Common myeloid progenitor, CD34-positive (primary cell): ENCODE measurements at regions not wholly inside any gene's neighbourhood (a gene's known extent, or its start where the extent isn't known, plus 50 kb on each side); places are given as distances from the start of the nearest gene placed in this dataset.

Source experiments
- CTCF ChIA-PET: fragments of 350-600 bp; sonication (Branson Sonifier 250); formaldehyde crosslinking; loops from one replicate; lab custom pipeline; 2021; ENCODE audit warnings: antibody characterized with exemption; lab: Charles Lee
- POLR2A ChIA-PET: fragments of 350-600 bp; sonication (Branson Sonifier 250); formaldehyde crosslinking; loops from one replicate; lab custom pipeline; 2021; ENCODE audit warnings: antibody characterized with exemption; lab: Charles Lee
- DNase-seq, 3 donors: peaks; one replicate each; pipeline versions ENCODE4 v3.0.0 to v3.0.0-alpha.2; 2013
- H3K27ac ChIP-seq, 2 experiments: 1 replicate in 1 of 2; 2 replicates in 1 of 2; pipeline ENCODE4 v1.7.0; 2013; ENCODE audit warnings: inconsistent platforms in 2 of 2, low read length in 2 of 2, mild to moderate bottlenecking in 2 of 2, low read depth in 1 of 2, moderate library complexity in 1 of 2; ENCODE audit not compliant: severe bottlenecking in 2 of 2, insufficient read depth in 1 of 2, poor library complexity in 1 of 2
- H3K27me3 ChIP-seq, 5 experiments: replicated peaks in 2 of 5; 1 replicate in 3 of 5; 2 replicates in 2 of 5; pipeline versions ENCODE4 v1.6.1 to v1.7.0; 2013; ENCODE audit warnings: low read length in 4 of 5, mild to moderate bottlenecking in 2 of 5, moderate library complexity in 2 of 5, inconsistent platforms in 1 of 5; ENCODE audit not compliant: insufficient read depth in 5 of 5, control insufficient read depth in 4 of 5
- H3K36me3 ChIP-seq, 4 experiments: 1 replicate in 2 of 4; 2 replicates in 2 of 4; pipeline versions ENCODE4 v1.6.1 to v1.7.0; 2013; ENCODE audit warnings: low read length in 3 of 4, control low read depth in 1 of 4, mild to moderate bottlenecking in 1 of 4; ENCODE audit not compliant: control insufficient read depth in 4 of 4, insufficient read depth in 4 of 4
- H3K4me1 ChIP-seq, 4 experiments: 1 replicate in 3 of 4; 2 replicates in 1 of 4; pipeline versions ENCODE4 v1.6.1 to v1.7.1; 2013; ENCODE audit warnings: low read length in 3 of 4, mild to moderate bottlenecking in 3 of 4, control low read depth in 1 of 4, inconsistent platforms in 1 of 4, moderate library complexity in 1 of 4; ENCODE audit not compliant: control insufficient read depth in 4 of 4, insufficient read depth in 4 of 4; ENCODE audit errors: control extremely low read depth in 1 of 4
- H3K4me3 ChIP-seq, 7 experiments: 1 replicate in 4 of 7; 2 replicates in 3 of 7; pipeline versions ENCODE4 v1.5.1 to v1.7.0; 2013; ENCODE audit warnings: mild to moderate bottlenecking in 7 of 7, low read length in 6 of 7, moderate library complexity in 6 of 7, inconsistent platforms in 2 of 7, low read depth in 2 of 7, control low read depth in 1 of 7; ENCODE audit not compliant: insufficient read depth in 4 of 7, control insufficient read depth in 1 of 7; ENCODE audit errors: extremely low read depth in 1 of 7
- H3K9me3 ChIP-seq, 5 experiments: 1 replicate in 4 of 5; 2 replicates in 1 of 5; pipeline versions ENCODE4 v1.6.1 to v1.7.1; 2013; ENCODE audit warnings: low read length in 4 of 5, mild to moderate bottlenecking in 2 of 5, inconsistent platforms in 1 of 5, low read depth in 1 of 5, moderate library complexity in 1 of 5; ENCODE audit not compliant: control insufficient read depth in 4 of 5, insufficient read depth in 2 of 5; ENCODE audit errors: control extremely low read depth in 1 of 5
- WGBS: methylation state at CpG from one replicate; pipeline ENCODE4 v1.1.5; 2013; ENCODE audit not compliant: insufficient coverage; 5-methylcytosine and 5-hydroxymethylcytosine counted together

DNA sequence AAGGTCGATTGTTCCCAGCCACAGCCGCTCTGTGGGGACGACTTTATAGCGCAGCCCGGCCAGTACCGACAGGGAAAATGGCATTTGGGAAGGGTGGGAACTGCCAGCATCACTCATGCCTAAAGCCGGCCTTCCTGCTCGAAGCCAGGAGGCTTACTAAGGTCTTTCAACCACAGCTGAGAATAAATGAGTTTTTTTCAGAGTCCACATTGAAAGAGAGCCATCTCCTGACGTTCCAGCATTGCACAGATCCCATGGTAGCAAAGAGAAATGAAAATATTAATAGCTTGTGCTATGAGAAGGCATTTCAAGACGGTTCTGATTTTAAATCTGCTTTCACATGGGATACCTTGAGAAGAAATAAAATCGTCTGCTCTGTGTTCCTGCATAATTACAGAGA lies 230.2 kb upstream of the IGF1R start:
- 88% methylated on average over 10 of the region's 11 CpGs for WGBS
- peaks cover 0 to 17% (median 11%) of the 10 kb centered on the region in 4 experiments for H3K4me1 ChIP-seq

DNA sequence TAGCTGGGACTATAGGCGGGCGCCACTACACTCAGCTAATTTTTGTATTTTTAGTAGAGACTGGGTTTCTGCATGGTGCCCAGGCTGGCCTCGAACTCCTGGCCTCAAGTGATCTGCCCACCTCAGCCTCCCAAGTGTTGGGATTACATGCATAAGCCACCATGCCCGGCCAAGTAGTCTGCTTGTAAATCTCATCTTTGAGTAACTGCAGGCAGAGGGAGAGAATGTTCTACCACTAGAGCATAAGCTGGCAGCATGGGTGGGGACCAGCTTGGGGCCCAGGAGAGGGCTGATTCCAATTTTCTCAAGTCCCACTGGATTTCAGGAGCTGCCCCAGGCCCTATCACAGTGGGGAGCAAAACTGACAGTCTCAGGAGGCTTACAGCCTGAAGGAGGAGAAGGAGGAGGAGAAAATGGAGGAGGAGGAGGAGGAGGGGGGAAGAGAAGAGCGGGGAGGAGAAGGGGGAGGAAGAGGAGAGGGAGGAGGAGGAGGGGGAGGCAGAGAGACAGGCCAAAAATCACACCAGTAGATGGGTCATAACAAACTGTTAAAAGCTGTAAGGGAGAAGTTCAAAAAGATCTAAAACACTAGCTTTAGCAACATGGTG lies 229.1 kb upstream of the IGF1R start:
- no peaks in the 10 kb centered on the region for H3K9me3 ChIP-seq
- H3K27me3 ChIP-seq: peaks cover 0 to 63% (median 28%) of the 10 kb centered on the region in 5 experiments
- H3K36me3 ChIP-seq: no peaks in the 10 kb centered on the region
- 92% methylated on average over 2 of the region's 5 CpGs for WGBS
- H3K27ac ChIP-seq: no peak overlapping the region
- no peak overlapping the region for H3K4me3 ChIP-seq
- ChIA-PET CTCF (interaction anchor here (1.0 to 6.1 kb wide), 2 partner anchors 92 to 107 kb away, joined by 4 to 42 read pairs; no protein-coding TSS in a partner anchor), POLR2A (interaction anchor here (0.7 kb wide), 1 partner anchor 151 kb away, joined by 8 read pairs; no protein-coding TSS in a partner anchor)
- peaks cover 0 to 17% (median 11%) of the 10 kb centered on the region in 4 experiments for H3K4me1 ChIP-seq
- DNase-seq: no peak

More for the DNA sequence above, 230.2 kb upstream of the IGF1R start:
- Histone ChIP-seq H3K36me3 (no peaks in the 10 kb centered on the region), H3K4me3 (no peak overlapping the region), H3K9me3 (no peaks in the 10 kb centered on the region), H3K27ac (no peak overlapping the region), H3K27me3 (peaks cover 1 to 56% (median 25%) of the 10 kb centered on the region in 5 experiments)
- no peak for DNase-seq
- POLR2A ChIA-PET: no interaction called here
- CTCF ChIA-PET: interaction anchor here (1.5 kb wide), 1 partner anchor 9 kb away, joined by 6 read pairs; no protein-coding TSS in a partner anchor

DNA sequence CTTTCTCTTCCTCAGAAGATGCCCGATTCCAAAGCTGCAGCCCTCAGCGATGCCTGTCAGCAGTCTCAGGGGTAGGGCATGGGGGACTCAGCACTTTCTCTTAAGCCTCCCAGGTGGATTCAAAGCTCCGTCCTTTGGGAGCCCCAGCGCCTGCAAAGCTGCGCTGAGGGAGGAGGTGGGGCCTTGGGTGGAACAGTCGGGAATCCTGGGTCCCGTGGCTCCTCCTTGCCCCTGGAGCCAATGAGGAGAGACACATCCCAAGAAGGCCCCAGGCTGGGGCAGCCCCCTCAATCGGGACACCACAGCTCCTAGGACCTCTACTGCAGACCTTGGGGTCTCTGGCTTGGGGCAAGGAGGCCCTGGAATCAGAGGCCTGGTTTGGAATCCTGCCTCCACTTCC lies 227.5 kb upstream of the IGF1R start:
- no peaks in the 10 kb centered on the region for H3K36me3 ChIP-seq
- ChIA-PET POLR2A (no interaction called here), CTCF (interaction anchor here (0.9 to 6.1 kb wide), 3 partner anchors 109 to 146 kb away, joined by 3 to 42 read pairs (median 5); no protein-coding TSS in a partner anchor)
- H3K27me3 ChIP-seq: peaks cover 0 to 74% (median 31%) of the 10 kb centered on the region in 5 experiments
- no peaks in the 10 kb centered on the region for H3K9me3 ChIP-seq
- WGBS: 17% methylated on average over 7 of the region's 8 CpGs
- no peak overlapping the region for H3K27ac ChIP-seq
- DNase-seq: no peak
- peaks cover 0 to 17% (median 11%) of the 10 kb centered on the region in 4 experiments for H3K4me1 ChIP-seq
- peak overlapping the region in 1 of 7 experiments; percentile 6 for H3K4me3 ChIP-seq

DNA sequence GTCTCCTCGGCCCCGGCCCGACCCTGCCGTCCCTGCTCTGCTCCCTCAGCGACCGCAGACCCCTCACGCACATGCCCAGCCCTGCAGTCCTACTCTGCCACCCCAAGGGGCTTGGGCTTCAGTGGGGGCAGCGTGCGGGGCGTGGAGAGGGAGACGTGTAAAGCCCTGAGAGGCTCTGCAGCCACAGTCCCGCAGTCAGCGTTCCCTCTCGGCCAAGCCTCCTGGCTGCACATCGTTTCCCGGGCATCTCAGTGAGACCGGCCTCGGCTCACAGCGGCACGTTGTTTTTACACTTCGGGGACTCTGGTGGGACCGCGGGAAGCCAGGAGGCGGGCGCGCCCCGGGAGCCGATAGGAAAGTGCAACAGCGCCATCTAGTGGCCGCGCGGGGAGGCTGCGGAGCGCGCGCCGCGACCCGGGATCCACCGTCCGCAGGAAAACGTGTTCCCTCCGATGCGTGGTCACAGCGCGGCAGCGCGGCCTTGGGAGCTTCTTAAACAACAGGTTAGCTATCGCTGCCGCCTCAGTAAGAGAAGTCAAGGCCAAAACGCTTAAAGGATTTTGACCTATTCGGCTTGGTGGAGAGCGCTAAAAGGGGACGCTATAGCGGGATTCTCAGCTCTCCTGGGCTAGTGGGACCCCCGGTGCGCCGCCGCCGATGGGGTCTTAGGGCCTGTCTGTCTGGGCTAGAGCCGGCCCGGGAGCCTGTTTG lies 226.8 kb upstream of the IGF1R start:
- no peaks in the 10 kb centered on the region for H3K36me3 ChIP-seq
- peaks cover 0 to 81% (median 35%) of the 10 kb centered on the region in 5 experiments for H3K27me3 ChIP-seq
- H3K9me3 ChIP-seq: no peaks in the 10 kb centered on the region
- DNase-seq: peak; percentile 50 to 67 (median 65)
- peaks cover 0 to 17% (median 11%) of the 10 kb centered on the region in 4 experiments for H3K4me1 ChIP-seq
- H3K27ac ChIP-seq: no peak overlapping the region
- ChIA-PET POLR2A (no interaction called here), CTCF (interaction anchor here (0.8 to 6.1 kb wide), 8 partner anchors 10 to 525 kb away, joined by 3 to 42 read pairs (median 4); no protein-coding TSS in a partner anchor)
- peak overlapping the region in 4 of 7 experiments; percentile 19 to 56 (median 25) for H3K4me3 ChIP-seq
- 2% methylated on average over 58 of the region's 62 CpGs for WGBS

DNA sequence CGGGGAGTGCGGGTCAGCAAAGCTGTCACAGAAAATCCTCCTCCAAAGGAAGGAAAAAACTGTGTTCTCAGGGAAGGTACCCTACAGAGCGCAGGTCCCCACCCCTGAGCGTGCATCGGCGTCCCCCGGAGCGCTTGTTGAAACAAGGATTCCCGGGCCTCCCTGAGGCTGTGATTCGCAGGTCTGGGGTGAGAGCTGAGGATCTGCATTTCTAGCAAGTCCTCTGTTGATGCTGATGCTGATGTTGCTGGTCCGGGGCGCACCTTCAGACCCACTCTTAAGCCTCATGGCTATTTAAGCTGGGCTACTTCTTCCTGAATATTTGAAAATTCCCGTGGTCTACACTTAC lies 226.2 kb upstream of the IGF1R start:
- CTCF ChIA-PET: interaction anchor here (0.8 to 6.1 kb wide), 8 partner anchors 10 to 526 kb away, joined by 3 to 42 read pairs (median 4); no protein-coding TSS in a partner anchor
- POLR2A ChIA-PET: no interaction called here
- Histone ChIP-seq H3K4me1 (peaks cover 0 to 17% (median 11%) of the 10 kb centered on the region in 4 experiments), H3K4me3 (peak overlapping the region in 2 of 7 experiments; percentile 26 to 56), H3K9me3 (no peaks in the 10 kb centered on the region), H3K36me3 (no peaks in the 10 kb centered on the region), H3K27me3 (peaks cover 0 to 83% (median 35%) of the 10 kb centered on the region in 5 experiments), H3K27ac (no peak overlapping the region)
- 12% methylated on average over 11 of the region's 13 CpGs for WGBS
- no peak for DNase-seq

DNA sequence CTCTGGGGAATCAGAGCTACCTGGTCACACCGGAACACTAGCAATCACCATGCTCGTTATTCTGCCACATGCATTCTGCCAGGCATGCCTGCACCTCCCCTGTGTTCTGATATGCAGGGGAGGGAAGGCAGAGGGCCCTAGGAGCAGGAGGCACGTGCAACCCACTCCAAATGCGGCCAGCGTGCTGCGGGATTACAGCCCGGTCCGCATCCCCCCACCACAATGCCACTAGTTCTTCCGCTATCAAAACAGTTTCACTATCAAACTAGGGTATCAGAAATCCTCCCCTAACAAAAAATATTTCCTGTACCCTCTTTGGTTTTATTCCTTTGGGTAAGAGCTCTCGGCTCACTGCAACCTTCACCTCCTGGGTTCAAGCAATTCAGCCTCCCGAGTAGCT lies 223.2 kb upstream of the IGF1R start:
- Histone ChIP-seq H3K9me3 (no peaks in the 10 kb centered on the region), H3K36me3 (no peaks in the 10 kb centered on the region), H3K27me3 (peaks cover 0 to 86% (median 35%) of the 10 kb centered on the region in 5 experiments), H3K4me1 (peaks cover 0 to 25% (median 18%) of the 10 kb centered on the region in 4 experiments), H3K4me3 (no peak overlapping the region), H3K27ac (no peak overlapping the region)
- 88% methylated on average over 10 of the region's 11 CpGs for WGBS
- CTCF ChIA-PET: no interaction called here
- POLR2A ChIA-PET: no interaction called here
- DNase-seq: no peak
